HepG2 (cell line): ENCODE measurements at regions not wholly inside any gene's neighbourhood (a gene's known extent, or its start where the extent isn't known, plus 50 kb on each side); places are given as distances from the start of the nearest gene placed in this dataset.

Source experiments
- ATAC-seq: fragments of 200-7000 bp; cut with Tn5 transposase; 3 replicates; pipeline ENCODE4 v1.9.1; 2020; ENCODE audit warnings: mild to moderate bottlenecking, moderate library complexity
- BruUV-seq: library from RNA; stranded (reverse); fragments of 400-500 nt; replicated peaks from 2 replicates; lab custom pipeline; 2021; lab: Mats Ljungman, UMichigan
- CTCF ChIA-PET: fragments of 300-600 bp; formaldehyde crosslinking; extraction: SDS; loops from one replicate; lab custom pipeline; 2021; ENCODE audit warnings: low total read pairs, inconsistent platforms, low intra/inter-chr PET ratio; lab: Yijun Ruan, JAX
- POLR2A ChIA-PET: fragments of 350-600 bp; sonication (Branson Sonifier 250); formaldehyde crosslinking; loops from one replicate; lab custom pipeline; 2020; ENCODE audit warnings: antibody characterized with exemption, inconsistent platforms; lab: Yijun Ruan, JAX
- DNase-seq: peaks from one replicate; pipeline ENCODE4 v3.0.0-alpha.2; 2015; ENCODE audit warnings: low spot score
- FAIRE-seq: peaks from 3 replicates; lab custom pipeline; 2011; peaks lifted over from hg19 to GRCh38; lab: Jason Lieb, UNC
- H2AFZ ChIP-seq: one replicate; pipeline ENCODE4 v1.6.1; 2011; ENCODE audit warnings: low read length, inconsistent platforms
- H3K27ac ChIP-seq: fragments of 300-600 bp; 3 replicates; pipeline ENCODE4 v1.8.0; 2011; ENCODE audit warnings: mixed run types, mild to moderate bottlenecking, mixed read lengths, low read length, inconsistent platforms; ENCODE audit not compliant: insufficient read depth; ENCODE audit errors: extremely low read length
- H3K27me3 ChIP-seq, 2 experiments: fragments of 200-600 bp in 1 of 2; 2 replicates in 1 of 2; 3 replicates in 1 of 2; pipeline versions ENCODE4 v1.6.0 to v1.8.0; 2011; ENCODE audit warnings: low read length in 2 of 2, mild to moderate bottlenecking in 2 of 2, moderate library complexity in 2 of 2, inconsistent platforms in 1 of 2; ENCODE audit not compliant: insufficient read depth in 2 of 2, control insufficient read depth in 1 of 2
- H3K36me3 ChIP-seq, 2 experiments: fragments of 200-600 bp in 1 of 2; replicated peaks in 1 of 2; 2 replicates in 1 of 2; 3 replicates in 1 of 2; pipeline versions ENCODE4 v1.5.1 to v1.8.0; 2011; ENCODE audit warnings: low read length in 2 of 2, inconsistent platforms in 1 of 2; ENCODE audit not compliant: insufficient read depth in 2 of 2, control insufficient read depth in 1 of 2
- H3K4me1 ChIP-seq: 2 replicates; pipeline ENCODE4 v1.5.1; 2012; ENCODE audit warnings: low read length, inconsistent platforms; ENCODE audit not compliant: insufficient read depth
- H3K4me2 ChIP-seq: 2 replicates; pipeline ENCODE4 v1.6.0; 2011; ENCODE audit warnings: low read depth, low read length, inconsistent platforms
- H3K4me3 ChIP-seq, 3 experiments: fragments of 200-600 bp in 1 of 3; sonication (generic), shearing (Covaris generic) in 1 of 3; replicated peaks in 1 of 3; 2 replicates each; pipeline ENCODE4 v1.5.1; 2011 to 2016; ENCODE audit warnings: low read length in 3 of 3, inconsistent platforms in 2 of 3, low read depth in 2 of 3, mild to moderate bottlenecking in 2 of 3, control low read depth in 1 of 3, mixed read lengths in 1 of 3; ENCODE audit not compliant: insufficient read depth in 1 of 3
- H3K79me2 ChIP-seq: one replicate; pipeline ENCODE4 v1.6.1; 2011; ENCODE audit warnings: low read length, inconsistent platforms; ENCODE audit not compliant: insufficient read depth
- H3K9ac ChIP-seq: 2 replicates; pipeline ENCODE4 v1.6.0; 2011; ENCODE audit warnings: mild to moderate bottlenecking, low read depth, low read length, inconsistent platforms; ENCODE audit not compliant: insufficient read depth
- H3K9me3 ChIP-seq: 2 replicates; pipeline ENCODE4 v1.5.1; 2012; ENCODE audit warnings: mild to moderate bottlenecking, low read length
- H4K20me1 ChIP-seq: 2 replicates; pipeline ENCODE4 v1.6.0; 2011; ENCODE audit warnings: inconsistent platforms, mild to moderate bottlenecking, low read length, moderate library complexity; ENCODE audit not compliant: insufficient read depth
- ASH2L ChIP-seq: fragments of 300-600, 200-600 bp; sonication (generic); IDR thresholded peaks from 2 replicates; pipeline ENCODE4 v1.7.0; 2017; ENCODE audit warnings: low read depth, mild to moderate bottlenecking, moderate library complexity, mixed read lengths, low read length; ENCODE audit not compliant: insufficient read length
- GRHL1 ChIP-seq: sonication (generic); formaldehyde crosslinking; conservative IDR thresholded peaks from 2 replicates; pipeline ENCODE4 v1.8.0; 2022; ENCODE audit warnings: missing genetic modification reagents
- HNRNPUL1 ChIP-seq: fragments of 200-400 bp; formaldehyde crosslinking; IDR thresholded peaks from 2 replicates; pipeline ENCODE4 v1.6.1; 2017; ENCODE audit warnings: low read depth, mild to moderate bottlenecking, low read length, moderate library complexity
- MEIS1 ChIP-seq: sonication (generic); formaldehyde crosslinking; IDR thresholded peaks from 2 replicates; pipeline ENCODE4 v1.9.0; 2021; ENCODE audit warnings: mild to moderate bottlenecking, missing genetic modification reagents, moderate library complexity, borderline replicate concordance
- NFYB ChIP-seq: sonication (generic); formaldehyde crosslinking; IDR thresholded peaks from 2 replicates; pipeline ENCODE4 v1.4.0; 2020; ENCODE audit warnings: missing genetic modification reagents
- ZBTB8A ChIP-seq: sonication (generic); formaldehyde crosslinking; IDR thresholded peaks from 2 replicates; pipeline ENCODE4 v1.4.0; 2020; ENCODE audit warnings: mild to moderate bottlenecking, low read depth, missing genetic modification reagents, borderline replicate concordance
- ZNF24 ChIP-seq: fragments of 450-650 bp; IDR thresholded peaks from 2 replicates; pipeline ENCODE4 v1.6.1; 2017; ENCODE audit warnings: antibody characterized with exemption, mild to moderate bottlenecking
- ZNF292 ChIP-seq: sonication (generic); formaldehyde crosslinking; IDR thresholded peaks from 2 replicates; pipeline ENCODE4 v1.8.1; 2022; ENCODE audit warnings: mild to moderate bottlenecking, low read depth, missing genetic modification reagents, borderline replicate concordance
- ZNF430 ChIP-seq: sonication (generic); formaldehyde crosslinking; IDR thresholded peaks from 2 replicates; pipeline ENCODE4 v1.9.0; 2021; ENCODE audit warnings: mild to moderate bottlenecking, missing genetic modification reagents
- WGBS: methylation state at CpG from one replicate; pipeline ENCODE4 v1.1.6; 2017; ENCODE audit warnings: low lambda C conversion rate; 5-methylcytosine and 5-hydroxymethylcytosine counted together
- in situ Hi-C: cut with HindIII; loops from 2 replicates; pipeline ENCODE4 v1.10.0; 2017; ENCODE audit warnings: low pct_unique_long_range_greater_than_20kb; ENCODE audit not compliant: extremely low pct_ligation_motif_present
- intact Hi-C: fragments of 100-400 bp; cut with micrococcal nuclease; formaldehyde crosslinking; loops from one replicate; pipeline ENCODE4 v1.10.0; 2022; ENCODE audit not compliant: unreplicated experiment

GRCh38 chr1:232247669-232248068 lies 382.3 kb downstream of the SIPA1L2 start:
- Histone ChIP-seq H3K4me1 (no peaks in the 10 kb centered on the region), H3K27ac (no peak overlapping the region), H3K36me3 (no peaks in the 10 kb centered on the region), H3K4me3 (no peak overlapping the region), H3K4me2 (no peak overlapping the region), H3K79me2 (no peaks in the 10 kb centered on the region), H2AFZ (no peak overlapping the region), H4K20me1 (no peaks in the 10 kb centered on the region), H3K27me3 (peaks cover 1 to 5% of the 10 kb centered on the region in 2 experiments; a peak in 2 of 5 replicates), H3K9ac (no peak overlapping the region), H3K9me3 (no peaks in the 10 kb centered on the region)
- intact Hi-C loops (no loop called here), in situ Hi-C loops (no loop called here)
- 2% methylated on average over 3 of the region's 3 CpGs for WGBS
- no peak for DNase-seq
- ATAC-seq, result no peak
- POLR2A ChIA-PET, result no interaction called here
- TF ChIP-seq ZNF292 (no peak), ZNF24 (no peak), MEIS1 (CRISPR knock-in tag) (no peak), HNRNPUL1 (no peak), ZBTB8A (no peak), ZNF430 (CRISPR knock-in tag) (no peak), ASH2L (no peak), NFYB (CRISPR knock-in tag) (no peak), GRHL1 (CRISPR knock-in tag) (no peak)
- FAIRE-seq, result no peak
- CTCF ChIA-PET, result no interaction called here
- no TSS peak for BruUV-seq
